MM.1S (cell line): ENCODE measurements at regions not wholly inside any gene's neighbourhood (a gene's known extent, or its start where the extent isn't known, plus 50 kb on each side); places are given as distances from the start of the nearest gene placed in this dataset.

Experiments
- DNase-seq: peaks from one replicate; pipeline ENCODE4 v3.0.0-alpha.2; 2015
- H2AFZ ChIP-seq: fragments of 300-600 bp; sonication (generic); 2 replicates; pipeline ENCODE4 v1.6.0; 2016; ENCODE audit warnings: antibody characterized with exemption, low read length
- H3F3A ChIP-seq: fragments of 300-600 bp; sonication (generic); 2 replicates; pipeline ENCODE4 v1.6.1; 2016; ENCODE audit warnings: mild to moderate bottlenecking, antibody characterized with exemption, low read length, moderate library complexity, mixed read lengths; ENCODE audit not compliant: insufficient read depth
- H3K27ac ChIP-seq: fragments of 300-600 bp; sonication (generic); 2 replicates; pipeline ENCODE4 v1.5.1; 2016; ENCODE audit warnings: mild to moderate bottlenecking, low read length
- H3K27me3 ChIP-seq: fragments of 300-600 bp; sonication (generic); replicated peaks from 2 replicates; pipeline ENCODE4 v1.6.0; 2016; ENCODE audit warnings: low read length; ENCODE audit not compliant: insufficient read depth
- H3K36me3 ChIP-seq: fragments of 300-600 bp; sonication (generic); replicated peaks from 2 replicates; pipeline ENCODE4 v1.6.1; 2016; ENCODE audit warnings: mild to moderate bottlenecking, low read length, mixed read lengths; ENCODE audit not compliant: insufficient read depth
- H3K4me1 ChIP-seq: fragments of 300-600 bp; sonication (generic); 2 replicates; pipeline ENCODE4 v1.6.1; 2016; ENCODE audit warnings: low read length, mixed read lengths
- H3K4me2 ChIP-seq: fragments of 300-600 bp; sonication (generic); 2 replicates; pipeline ENCODE4 v1.6.0; 2016; ENCODE audit warnings: low read depth, low read length
- H3K4me3 ChIP-seq: fragments of 300-600 bp; sonication (generic); 2 replicates; pipeline ENCODE4 v1.5.1; 2016; ENCODE audit warnings: low read length, mixed read lengths
- H3K79me2 ChIP-seq: fragments of 300-600 bp; sonication (generic); 2 replicates; pipeline ENCODE4 v1.6.1; 2016; ENCODE audit warnings: mixed run types, low read length, mixed read lengths
- H3K9ac ChIP-seq: fragments of 300-600 bp; sonication (generic); 2 replicates; pipeline ENCODE4 v1.6.1; 2016; ENCODE audit warnings: low read length, mixed read lengths
- H3K9me2 ChIP-seq: fragments of 300-600 bp; sonication (generic); replicated peaks from 2 replicates; pipeline ENCODE4 v1.6.1; 2016; ENCODE audit warnings: mild to moderate bottlenecking, low read length, mixed read lengths; ENCODE audit not compliant: insufficient read depth
- H3K9me3 ChIP-seq: fragments of 300-600 bp; sonication (generic); replicated peaks from 2 replicates; pipeline ENCODE4 v1.6.1; 2016; ENCODE audit warnings: mild to moderate bottlenecking, low read length, mixed read lengths; ENCODE audit not compliant: insufficient read depth
- H4K20me1 ChIP-seq: fragments of 300-600 bp; sonication (generic); 2 replicates; pipeline ENCODE4 v1.6.1; 2016; ENCODE audit warnings: mild to moderate bottlenecking, low read length, moderate library complexity, mixed read lengths; ENCODE audit not compliant: insufficient read depth
- EZH2 ChIP-seq: fragments of 300-600 bp; sonication (generic); optimal IDR thresholded peaks from 2 replicates; pipeline ENCODE3; 2017; ENCODE audit warnings: low read depth, mild to moderate bottlenecking, antibody characterized with exemption, low read length, mixed read lengths
- EZH2phosphoT487 ChIP-seq: fragments of 300-600 bp; sonication (generic); IDR thresholded peaks from 2 replicates; pipeline ENCODE4 v1.6.1; 2018; ENCODE audit warnings: antibody characterized with exemption, low read length
- TF ChIP-seq, protein P1 (sequence below): fragments of 300-600 bp; sonication (generic); IDR thresholded peaks from 2 replicates; pipeline ENCODE4 v1.5.1; 2016; ENCODE audit warnings: antibody characterized with exemption, low read length, mixed read lengths

DNA sequence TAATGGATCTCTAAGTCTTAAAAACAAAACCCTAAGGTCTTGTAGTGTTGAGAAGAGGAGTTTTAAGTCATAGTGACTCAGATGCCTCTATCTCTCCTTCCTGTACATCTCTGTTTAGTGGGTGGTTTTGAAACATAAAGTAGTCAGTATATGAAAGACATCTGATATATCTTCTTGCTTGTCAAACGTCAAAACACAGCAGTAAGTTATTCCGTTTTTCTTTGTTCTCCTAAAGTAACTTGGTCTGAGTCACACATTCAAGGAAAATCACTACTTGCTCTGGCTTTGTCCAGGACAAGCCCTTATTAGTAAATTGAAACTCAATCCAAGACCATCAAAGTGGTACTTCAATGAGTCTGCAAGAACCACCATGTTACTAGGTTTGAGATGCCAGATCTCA is 1172.5 kb downstream of the BCL11B start:
- no peak for DNase-seq
- H3K4me1 ChIP-seq = no peaks in the 10 kb centered on the region
- no peaks in the 10 kb centered on the region for H3K27me3 ChIP-seq
- no peaks in the 10 kb centered on the region for H3K79me2 ChIP-seq
- TF ChIP-seq, protein P1, sequence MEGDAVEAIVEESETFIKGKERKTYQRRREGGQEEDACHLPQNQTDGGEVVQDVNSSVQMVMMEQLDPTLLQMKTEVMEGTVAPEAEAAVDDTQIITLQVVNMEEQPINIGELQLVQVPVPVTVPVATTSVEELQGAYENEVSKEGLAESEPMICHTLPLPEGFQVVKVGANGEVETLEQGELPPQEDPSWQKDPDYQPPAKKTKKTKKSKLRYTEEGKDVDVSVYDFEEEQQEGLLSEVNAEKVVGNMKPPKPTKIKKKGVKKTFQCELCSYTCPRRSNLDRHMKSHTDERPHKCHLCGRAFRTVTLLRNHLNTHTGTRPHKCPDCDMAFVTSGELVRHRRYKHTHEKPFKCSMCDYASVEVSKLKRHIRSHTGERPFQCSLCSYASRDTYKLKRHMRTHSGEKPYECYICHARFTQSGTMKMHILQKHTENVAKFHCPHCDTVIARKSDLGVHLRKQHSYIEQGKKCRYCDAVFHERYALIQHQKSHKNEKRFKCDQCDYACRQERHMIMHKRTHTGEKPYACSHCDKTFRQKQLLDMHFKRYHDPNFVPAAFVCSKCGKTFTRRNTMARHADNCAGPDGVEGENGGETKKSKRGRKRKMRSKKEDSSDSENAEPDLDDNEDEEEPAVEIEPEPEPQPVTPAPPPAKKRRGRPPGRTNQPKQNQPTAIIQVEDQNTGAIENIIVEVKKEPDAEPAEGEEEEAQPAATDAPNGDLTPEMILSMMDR = no peak
- no peak for TF ChIP-seq EZH2
- no peak for TF ChIP-seq EZH2phosphoT487
- H3K36me3 ChIP-seq = no peaks in the 10 kb centered on the region
- H3F3A ChIP-seq = no peaks in the 10 kb centered on the region
- no peaks in the 10 kb centered on the region for H3K9me2 ChIP-seq
- no peaks in the 10 kb centered on the region for H3K9me3 ChIP-seq
- H3K9ac ChIP-seq = no peak overlapping the region
- H3K4me2 ChIP-seq = no peak overlapping the region
- H3K27ac ChIP-seq = no peak overlapping the region
- H3K4me3 ChIP-seq = no peak overlapping the region
- H4K20me1 ChIP-seq = no peaks in the 10 kb centered on the region
- H2AFZ ChIP-seq = no peak overlapping the region

DNA sequence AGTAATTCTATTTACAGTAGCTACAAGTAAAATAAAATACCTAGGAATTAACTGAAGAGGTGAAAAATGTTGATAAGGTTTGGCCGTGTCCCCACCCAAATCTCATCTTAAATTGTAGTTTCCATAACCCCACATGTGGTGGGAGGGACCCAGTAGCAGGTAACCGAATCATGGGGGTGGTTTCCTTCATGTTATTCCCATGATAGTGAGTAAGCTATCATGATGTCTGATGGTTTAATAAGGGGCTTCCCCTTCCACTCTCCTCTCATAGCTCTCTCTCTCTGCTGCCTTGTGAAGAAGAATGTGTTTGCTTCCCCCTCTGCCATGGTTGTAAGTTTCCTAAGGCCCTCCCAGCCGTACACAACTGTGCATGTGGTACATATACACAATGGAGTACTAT is 1170.7 kb downstream of the BCL11B start:
- H3K4me3 ChIP-seq = no peak overlapping the region
- no peaks in the 10 kb centered on the region for H3K27me3 ChIP-seq
- H3K4me1 ChIP-seq = no peaks in the 10 kb centered on the region
- H3F3A ChIP-seq = no peaks in the 10 kb centered on the region
- H3K9ac ChIP-seq = no peak overlapping the region
- no peaks in the 10 kb centered on the region for H3K9me3 ChIP-seq
- no peaks in the 10 kb centered on the region for H4K20me1 ChIP-seq
- no peak overlapping the region for H3K4me2 ChIP-seq
- no peak overlapping the region for H3K27ac ChIP-seq
- no peak overlapping the region for H2AFZ ChIP-seq
- H3K9me2 ChIP-seq = no peaks in the 10 kb centered on the region
- TF ChIP-seq EZH2phosphoT487 = no peak
- no peak for TF ChIP-seq EZH2
- TF ChIP-seq, protein P1 = no peak
- no peaks in the 10 kb centered on the region for H3K36me3 ChIP-seq
- DNase-seq = no peak
- H3K79me2 ChIP-seq = no peaks in the 10 kb centered on the region

DNA sequence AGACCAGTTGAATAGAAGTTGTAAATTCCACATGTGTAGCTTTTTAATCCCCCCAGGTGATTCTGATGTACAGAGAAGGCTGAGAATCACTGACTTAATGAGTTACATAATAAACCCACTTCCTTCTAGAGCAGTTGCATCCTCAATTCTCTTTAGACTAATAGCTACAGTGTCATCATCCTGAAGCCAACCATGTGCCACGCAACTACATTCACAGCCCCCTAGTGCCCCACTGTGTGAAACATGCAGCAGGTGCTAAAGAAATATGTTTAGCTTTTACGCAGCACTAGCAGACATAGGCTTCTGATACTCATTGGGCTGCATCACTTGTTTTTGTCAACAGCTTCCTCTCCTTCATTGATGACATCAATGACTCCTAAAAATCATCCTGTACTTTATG is 1168.3 kb downstream of the BCL11B start:
- H3K27me3 ChIP-seq = no peaks in the 10 kb centered on the region
- H3K4me2 ChIP-seq = no peak overlapping the region
- H3K4me3 ChIP-seq = no peak overlapping the region
- no peaks in the 10 kb centered on the region for H4K20me1 ChIP-seq
- no peak overlapping the region for H2AFZ ChIP-seq
- no peak overlapping the region for H3K27ac ChIP-seq
- no peaks in the 10 kb centered on the region for H3F3A ChIP-seq
- H3K9ac ChIP-seq = no peak overlapping the region
- TF ChIP-seq EZH2phosphoT487 (no peak), EZH2 (no peak)
- TF ChIP-seq, protein P1 = no peak
- H3K36me3 ChIP-seq = no peaks in the 10 kb centered on the region
- no peaks in the 10 kb centered on the region for H3K9me2 ChIP-seq
- no peaks in the 10 kb centered on the region for H3K9me3 ChIP-seq
- no peaks in the 10 kb centered on the region for H3K4me1 ChIP-seq
- no peak for DNase-seq
- no peaks in the 10 kb centered on the region for H3K79me2 ChIP-seq
